Fibroblast of peridontal ligament (primary cell): ENCODE measurements at regions not wholly inside any gene's neighbourhood (a gene's known extent, or its start where the extent isn't known, plus 50 kb on each side); places are given as distances from the start of the nearest gene placed in this dataset.

Experiments
- DNase-seq: peaks from one replicate; pipeline ENCODE4 v3.0.0-alpha.2; 2010; ENCODE audit errors: extremely low read depth

- DNase-seq = no peak
Measured at GRCh38 chr18:37963837-37964236, 398.2 kb upstream of the CELF4 start.

- no peak for DNase-seq
Measured at GRCh38 chr18:37962316-37962966, 396.8 kb upstream of the CELF4 start.

GRCh38 chr18:37958499-37958898 is 392.9 kb upstream of the CELF4 start:
- DNase-seq = no peak

GRCh38 chr18:37956902-37957301 is 391.3 kb upstream of the CELF4 start:
- DNase-seq = no peak

GRCh38 chr18:37956020-37956419 is 390.4 kb upstream of the CELF4 start:
- DNase-seq = no peak

GRCh38 chr18:37955201-37955600 is 389.6 kb upstream of the CELF4 start:
- DNase-seq = no peak

GRCh38 chr18:37953876-37954275 is 388.3 kb upstream of the CELF4 start:
- DNase-seq = no peak

GRCh38 chr18:37948471-37948870 is 382.9 kb upstream of the CELF4 start:
- DNase-seq = no peak

- no peak for DNase-seq
Measured at GRCh38 chr18:37946324-37946723, 380.7 kb upstream of the CELF4 start.

GRCh38 chr18:37944700-37945270 is 379.2 kb upstream of the CELF4 start:
- DNase-seq = no peak

- no peak for DNase-seq
Measured at GRCh38 chr18:37937287-37937686, 371.7 kb upstream of the CELF4 start.

GRCh38 chr18:37935086-37935485 is 369.5 kb upstream of the CELF4 start:
- no peak for DNase-seq

- DNase-seq = no peak
Measured at GRCh38 chr18:37930640-37931039, 365.0 kb upstream of the CELF4 start.

GRCh38 chr18:37922162-37922561 is 356.6 kb upstream of the CELF4 start:
- DNase-seq = no peak

GRCh38 chr18:37920865-37921264 is 355.3 kb upstream of the CELF4 start:
- DNase-seq = no peak

- DNase-seq = no peak
Measured at GRCh38 chr18:37913051-37913450, 347.5 kb upstream of the CELF4 start.

- DNase-seq = no peak
Measured at GRCh38 chr18:37902344-37902743, 336.7 kb upstream of the CELF4 start.

- DNase-seq = no peak
Measured at GRCh38 chr18:37900326-37900725, 334.7 kb upstream of the CELF4 start.

GRCh38 chr18:37889963-37890362 is 324.4 kb upstream of the CELF4 start:
- DNase-seq = no peak

GRCh38 chr18:37874721-37875120 is 309.1 kb upstream of the CELF4 start:
- no peak for DNase-seq

- DNase-seq = no peak
Measured at GRCh38 chr18:37873416-37873815, 307.8 kb upstream of the CELF4 start.

- no peak for DNase-seq
Measured at GRCh38 chr18:37872562-37872961, 307.0 kb upstream of the CELF4 start.

- DNase-seq = no peak
Measured at GRCh38 chr18:37871561-37871960, 306.0 kb upstream of the CELF4 start.

GRCh38 chr18:37869051-37869450 is 303.5 kb upstream of the CELF4 start:
- no peak for DNase-seq
